CMK (cell line): ENCODE measurements at regions not wholly inside any gene's neighbourhood (a gene's known extent, or its start where the extent isn't known, plus 50 kb on each side); places are given as distances from the start of the nearest gene placed in this dataset.
"Not testable (repeated sequence)": the region's sequence is repeated elsewhere in the genome, so short reads cannot be mapped to it uniquely, and the experiment has no call there.

Experiments used
- DNase-seq: peaks from one replicate; pipeline ENCODE4 v3.0.0-alpha.2; 2010; ENCODE audit warnings: low read depth

GRCh38 chr4:145295547-145295946, 115.2 kb upstream of the OTUD4 start:
- DNase-seq = no peak

GRCh38 chr4:145295122-145295521, 114.7 kb upstream of the OTUD4 start:
- no peak for DNase-seq

GRCh38 chr4:145293658-145294057, 113.3 kb upstream of the OTUD4 start:
- DNase-seq = no peak

GRCh38 chr4:145290955-145291354, 110.6 kb upstream of the OTUD4 start:
- no peak for DNase-seq

- DNase-seq = no peak
Measured at GRCh38 chr4:145289403-145290076, 109.2 kb upstream of the OTUD4 start.

- DNase-seq = no peak
Measured at GRCh38 chr4:145287351-145287750, 107.0 kb upstream of the OTUD4 start.

- no peak for DNase-seq
Measured at GRCh38 chr4:145285928-145286327, 105.5 kb upstream of the OTUD4 start.

GRCh38 chr4:145283909-145284308, 103.5 kb upstream of the OTUD4 start:
- DNase-seq = no peak

- no peak for DNase-seq
Measured at GRCh38 chr4:145281951-145282350, 101.6 kb upstream of the OTUD4 start.

GRCh38 chr4:145281224-145281623, 100.8 kb upstream of the OTUD4 start:
- DNase-seq = no peak

GRCh38 chr4:145280541-145280940, 100.2 kb upstream of the OTUD4 start:
- DNase-seq = no peak

- no peak for DNase-seq
Measured at GRCh38 chr4:145279122-145279960, 99.0 kb upstream of the OTUD4 start.

GRCh38 chr4:145278341-145279121, 98.1 kb upstream of the OTUD4 start:
- DNase-seq = no peak

GRCh38 chr4:145277011-145277410, 96.6 kb upstream of the OTUD4 start:
- DNase-seq = no peak

- no peak for DNase-seq
Measured at GRCh38 chr4:145276050-145276449, 95.7 kb upstream of the OTUD4 start.

GRCh38 chr4:145271194-145271593, 90.8 kb upstream of the OTUD4 start:
- DNase-seq = no peak

GRCh38 chr4:145266881-145267280, 86.5 kb upstream of the OTUD4 start:
- DNase-seq = no peak

GRCh38 chr4:145260091-145260490, 79.7 kb upstream of the OTUD4 start:
- no peak for DNase-seq

GRCh38 chr4:145255311-145255710, 74.9 kb upstream of the OTUD4 start:
- not testable (repeated sequence) for DNase-seq

GRCh38 chr4:145252190-145252589, 71.8 kb upstream of the OTUD4 start:
- no peak for DNase-seq

- no peak for DNase-seq
Measured at GRCh38 chr4:145251391-145251790, 71.0 kb upstream of the OTUD4 start.

GRCh38 chr4:145248971-145249370, 68.6 kb upstream of the OTUD4 start:
- DNase-seq = no peak

- no peak for DNase-seq
Measured at GRCh38 chr4:145248502-145248901, 68.1 kb upstream of the OTUD4 start.
